HL-60 (cell line): ENCODE measurements at regions not wholly inside any gene's neighbourhood (a gene's known extent, or its start where the extent isn't known, plus 50 kb on each side); places are given as distances from the start of the nearest gene placed in this dataset.

ENCODE experiments used
- DNase-seq, 2 experiments: peaks; one replicate each; pipeline ENCODE4 v3.0.0-alpha.2; 2010 to 2020; ENCODE audit warnings: low read depth in 1 of 2, low spot score in 1 of 2
- H3K27ac ChIP-seq: fragments of 250-450 bp; sonication (Bioruptor Pico); replicated peaks from 2 replicates; pipeline ENCODE4 v1.5.1; 2020; ENCODE audit warnings: mild to moderate bottlenecking, moderate library complexity
- H3K27me3 ChIP-seq: fragments of 250-450 bp; sonication (Bioruptor Pico); 2 replicates; pipeline ENCODE4 v1.5.1; 2021; ENCODE audit warnings: mild to moderate bottlenecking, moderate library complexity; ENCODE audit not compliant: insufficient read depth, poor library complexity, severe bottlenecking
- H3K4me3 ChIP-seq: replicated peaks from 2 replicates; pipeline ENCODE4 v1.5.1; 2011; ENCODE audit warnings: mild to moderate bottlenecking, control low read depth, low read length; ENCODE audit not compliant: insufficient read depth
- CTCF ChIP-seq: IDR thresholded peaks from one replicate; pipeline ENCODE4 v1.5.1; 2011; ENCODE audit warnings: low read length, control low read depth, inconsistent platforms; ENCODE audit not compliant: insufficient read depth
- GABPA ChIP-seq: IDR thresholded peaks from 2 replicates; pipeline ENCODE4 v1.6.1; 2012; ENCODE audit warnings: low read depth
- POLR2AphosphoS5 ChIP-seq: IDR thresholded peaks from 2 replicates; pipeline ENCODE4 v1.6.1; 2012; ENCODE audit warnings: low read depth
- REST ChIP-seq: IDR thresholded peaks from 2 replicates; pipeline ENCODE4 v1.6.1; 2012; ENCODE audit warnings: low read depth; ENCODE audit not compliant: insufficient replicate concordance
- SPI1 ChIP-seq: IDR thresholded peaks from 2 replicates; pipeline ENCODE4 v1.6.1; 2012; ENCODE audit warnings: low read depth, mild to moderate bottlenecking, borderline replicate concordance

- H3K27me3 ChIP-seq = no peaks in the 10 kb centered on the region
- DNase-seq = no peak
- TF ChIP-seq POLR2AphosphoS5 (no peak), CTCF (no peak), SPI1 (no peak), REST (no peak), GABPA (no peak)
- H3K27ac ChIP-seq = no peak overlapping the region
- H3K4me3 ChIP-seq = no peak overlapping the region
Measured at GRCh38 chr1:208741296-208741695, 497.1 kb upstream of the PLXNA2 start.

- no peak for DNase-seq
- no peak overlapping the region for H3K27ac ChIP-seq
- no peaks in the 10 kb centered on the region for H3K27me3 ChIP-seq
- H3K4me3 ChIP-seq = no peak overlapping the region
- TF ChIP-seq REST (no peak), POLR2AphosphoS5 (no peak), SPI1 (no peak)
Measured at GRCh38 chr1:208743361-208743760, 499.2 kb upstream of the PLXNA2 start.

GRCh38 chr1:208747979-208748378, 503.8 kb upstream of the PLXNA2 start:
- Histone ChIP-seq H3K27me3 (no peaks in the 10 kb centered on the region), H3K27ac (no peak overlapping the region), H3K4me3 (no peak overlapping the region)
- DNase-seq = no peak
- TF ChIP-seq GABPA (no peak), REST (no peak), CTCF (no peak), SPI1 (no peak), POLR2AphosphoS5 (no peak)
